ENCODE measurements at regions not wholly inside any gene's neighbourhood (a gene's known extent, or its start where the extent isn't known, plus 50 kb on each side); places are given as distances from the start of the nearest gene placed in this dataset.

DNA sequence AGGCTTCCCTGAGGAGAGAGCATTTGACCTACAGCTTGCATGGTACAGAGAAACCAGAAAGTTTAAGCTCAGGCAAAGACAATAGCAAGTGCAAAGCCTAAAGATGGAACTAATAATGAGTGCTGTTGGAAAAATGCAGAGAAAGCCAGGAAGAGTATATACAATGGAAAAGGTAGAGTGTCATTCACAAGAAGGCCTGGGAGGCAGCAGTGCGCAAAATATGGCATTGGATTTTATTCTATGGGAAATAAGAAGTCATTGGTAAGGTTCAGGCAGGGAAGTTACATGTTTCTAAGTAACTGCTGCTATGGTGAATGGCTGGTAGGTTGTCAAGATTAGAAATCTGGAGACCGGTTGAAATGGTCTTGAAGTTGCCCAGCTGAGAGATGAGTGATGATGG, 2167.3 kb upstream of the CELF4 start:
- Histone ChIP-seq H3K27me3 (ENCODE audit: control insufficient read depth in 4 of 4, insufficient read depth in 4 of 4, low read length in 3 of 4) (no peaks in the 10 kb centered on the region), H3K36me3 (ENCODE audit: control insufficient read depth in 4 of 4, insufficient read depth in 3 of 4, low read depth in 1 of 4, low read length in 3 of 4) (no peaks in the 10 kb centered on the region), H3K27ac (ENCODE audit: low read depth in 1 of 2, low read length in 2 of 2) (no peak overlapping the region), H3K9me3 (ENCODE audit: control insufficient read depth in 4 of 4, low read length in 3 of 4) (no peaks in the 10 kb centered on the region), H3K4me1 (ENCODE audit: control insufficient read depth in 4 of 4, insufficient read depth in 4 of 4, low read length in 3 of 4) (no peaks in the 10 kb centered on the region), H3K9ac (ENCODE audit: low read depth in 1 of 2, low read length in 2 of 2) (no peak overlapping the region), H3K4me3 (ENCODE audit: low read depth in 1 of 3, low read length in 3 of 3) (no peak overlapping the region)
- 93% methylated on average over 2 of the region's 2 CpGs for WGBS
- no peak for TF ChIP-seq RAD21 (IDR thresholded peaks at IDR 0.05)
- no peak for TF ChIP-seq YY1 (IDR thresholded peaks at IDR 0.05)
- TF ChIP-seq, protein P1, sequence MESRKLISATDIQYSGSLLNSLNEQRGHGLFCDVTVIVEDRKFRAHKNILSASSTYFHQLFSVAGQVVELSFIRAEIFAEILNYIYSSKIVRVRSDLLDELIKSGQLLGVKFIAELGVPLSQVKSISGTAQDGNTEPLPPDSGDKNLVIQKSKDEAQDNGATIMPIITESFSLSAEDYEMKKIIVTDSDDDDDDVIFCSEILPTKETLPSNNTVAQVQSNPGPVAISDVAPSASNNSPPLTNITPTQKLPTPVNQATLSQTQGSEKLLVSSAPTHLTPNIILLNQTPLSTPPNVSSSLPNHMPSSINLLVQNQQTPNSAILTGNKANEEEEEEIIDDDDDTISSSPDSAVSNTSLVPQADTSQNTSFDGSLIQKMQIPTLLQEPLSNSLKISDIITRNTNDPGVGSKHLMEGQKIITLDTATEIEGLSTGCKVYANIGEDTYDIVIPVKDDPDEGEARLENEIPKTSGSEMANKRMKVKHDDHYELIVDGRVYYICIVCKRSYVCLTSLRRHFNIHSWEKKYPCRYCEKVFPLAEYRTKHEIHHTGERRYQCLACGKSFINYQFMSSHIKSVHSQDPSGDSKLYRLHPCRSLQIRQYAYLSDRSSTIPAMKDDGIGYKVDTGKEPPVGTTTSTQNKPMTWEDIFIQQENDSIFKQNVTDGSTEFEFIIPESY (IDR thresholded peaks at IDR 0.05) = no peak
- no peak for TF ChIP-seq RXRA (IDR thresholded peaks at IDR 0.05)
- DNase-seq (ENCODE audit: low spot score) = no peak

GRCh38 chr18:39730606-39731005, 2165.0 kb upstream of the CELF4 start:
- no peak for DNase-seq (ENCODE audit: low spot score)
- no peaks in the 10 kb centered on the region for H3K4me1 ChIP-seq (ENCODE audit: control insufficient read depth in 4 of 4, insufficient read depth in 4 of 4, low read length in 3 of 4)
- H3K27me3 ChIP-seq (ENCODE audit: control insufficient read depth in 4 of 4, insufficient read depth in 4 of 4, low read length in 3 of 4) = no peaks in the 10 kb centered on the region
- no peak overlapping the region for H3K27ac ChIP-seq (ENCODE audit: low read depth in 1 of 2, low read length in 2 of 2)
- no peaks in the 10 kb centered on the region for H3K9me3 ChIP-seq (ENCODE audit: control insufficient read depth in 4 of 4, low read length in 3 of 4)
- H3K4me3 ChIP-seq (ENCODE audit: low read depth in 1 of 3, low read length in 3 of 3) = no peak overlapping the region
- H3K9ac ChIP-seq (ENCODE audit: low read depth in 1 of 2, low read length in 2 of 2) = no peak overlapping the region
- no peaks in the 10 kb centered on the region for H3K36me3 ChIP-seq (ENCODE audit: control insufficient read depth in 4 of 4, insufficient read depth in 3 of 4, low read depth in 1 of 4, low read length in 3 of 4)
- TF ChIP-seq SP1 (IDR thresholded peaks at IDR 0.05) (no peak), JUND (IDR thresholded peaks at IDR 0.05) (no peak), RXRA (IDR thresholded peaks at IDR 0.05) (no peak), GABPA (IDR thresholded peaks at IDR 0.05 in 1 of 2, conservative IDR thresholded peaks at IDR 0.05 in 1 of 2) (no peak), HNF4G (IDR thresholded peaks at IDR 0.05) (no peak), FOXA1 (IDR thresholded peaks at IDR 0.05) (no peak), YY1 (IDR thresholded peaks at IDR 0.05) (no peak), FOXA2 (IDR thresholded peaks at IDR 0.05) (no peak), HNF4A (conservative IDR thresholded peaks at IDR 0.05) (no peak), TAF1 (conservative IDR thresholded peaks at IDR 0.05) (no peak), NR2F2 (IDR thresholded peaks at IDR 0.05) (no peak)
- TF ChIP-seq, protein P2, sequence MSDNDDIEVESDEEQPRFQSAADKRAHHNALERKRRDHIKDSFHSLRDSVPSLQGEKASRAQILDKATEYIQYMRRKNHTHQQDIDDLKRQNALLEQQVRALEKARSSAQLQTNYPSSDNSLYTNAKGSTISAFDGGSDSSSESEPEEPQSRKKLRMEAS (IDR thresholded peaks at IDR 0.05) = no peak
- TF ChIP-seq, protein P3, sequence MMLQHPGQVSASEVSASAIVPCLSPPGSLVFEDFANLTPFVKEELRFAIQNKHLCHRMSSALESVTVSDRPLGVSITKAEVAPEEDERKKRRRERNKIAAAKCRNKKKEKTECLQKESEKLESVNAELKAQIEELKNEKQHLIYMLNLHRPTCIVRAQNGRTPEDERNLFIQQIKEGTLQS (IDR thresholded peaks at IDR 0.05) = no peak
- TF ChIP-seq, protein P4, sequence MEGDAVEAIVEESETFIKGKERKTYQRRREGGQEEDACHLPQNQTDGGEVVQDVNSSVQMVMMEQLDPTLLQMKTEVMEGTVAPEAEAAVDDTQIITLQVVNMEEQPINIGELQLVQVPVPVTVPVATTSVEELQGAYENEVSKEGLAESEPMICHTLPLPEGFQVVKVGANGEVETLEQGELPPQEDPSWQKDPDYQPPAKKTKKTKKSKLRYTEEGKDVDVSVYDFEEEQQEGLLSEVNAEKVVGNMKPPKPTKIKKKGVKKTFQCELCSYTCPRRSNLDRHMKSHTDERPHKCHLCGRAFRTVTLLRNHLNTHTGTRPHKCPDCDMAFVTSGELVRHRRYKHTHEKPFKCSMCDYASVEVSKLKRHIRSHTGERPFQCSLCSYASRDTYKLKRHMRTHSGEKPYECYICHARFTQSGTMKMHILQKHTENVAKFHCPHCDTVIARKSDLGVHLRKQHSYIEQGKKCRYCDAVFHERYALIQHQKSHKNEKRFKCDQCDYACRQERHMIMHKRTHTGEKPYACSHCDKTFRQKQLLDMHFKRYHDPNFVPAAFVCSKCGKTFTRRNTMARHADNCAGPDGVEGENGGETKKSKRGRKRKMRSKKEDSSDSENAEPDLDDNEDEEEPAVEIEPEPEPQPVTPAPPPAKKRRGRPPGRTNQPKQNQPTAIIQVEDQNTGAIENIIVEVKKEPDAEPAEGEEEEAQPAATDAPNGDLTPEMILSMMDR (IDR thresholded peaks at IDR 0.05; ENCODE audit: low read depth, low read length, missing input control) = no peak
- TF ChIP-seq, protein P5, sequence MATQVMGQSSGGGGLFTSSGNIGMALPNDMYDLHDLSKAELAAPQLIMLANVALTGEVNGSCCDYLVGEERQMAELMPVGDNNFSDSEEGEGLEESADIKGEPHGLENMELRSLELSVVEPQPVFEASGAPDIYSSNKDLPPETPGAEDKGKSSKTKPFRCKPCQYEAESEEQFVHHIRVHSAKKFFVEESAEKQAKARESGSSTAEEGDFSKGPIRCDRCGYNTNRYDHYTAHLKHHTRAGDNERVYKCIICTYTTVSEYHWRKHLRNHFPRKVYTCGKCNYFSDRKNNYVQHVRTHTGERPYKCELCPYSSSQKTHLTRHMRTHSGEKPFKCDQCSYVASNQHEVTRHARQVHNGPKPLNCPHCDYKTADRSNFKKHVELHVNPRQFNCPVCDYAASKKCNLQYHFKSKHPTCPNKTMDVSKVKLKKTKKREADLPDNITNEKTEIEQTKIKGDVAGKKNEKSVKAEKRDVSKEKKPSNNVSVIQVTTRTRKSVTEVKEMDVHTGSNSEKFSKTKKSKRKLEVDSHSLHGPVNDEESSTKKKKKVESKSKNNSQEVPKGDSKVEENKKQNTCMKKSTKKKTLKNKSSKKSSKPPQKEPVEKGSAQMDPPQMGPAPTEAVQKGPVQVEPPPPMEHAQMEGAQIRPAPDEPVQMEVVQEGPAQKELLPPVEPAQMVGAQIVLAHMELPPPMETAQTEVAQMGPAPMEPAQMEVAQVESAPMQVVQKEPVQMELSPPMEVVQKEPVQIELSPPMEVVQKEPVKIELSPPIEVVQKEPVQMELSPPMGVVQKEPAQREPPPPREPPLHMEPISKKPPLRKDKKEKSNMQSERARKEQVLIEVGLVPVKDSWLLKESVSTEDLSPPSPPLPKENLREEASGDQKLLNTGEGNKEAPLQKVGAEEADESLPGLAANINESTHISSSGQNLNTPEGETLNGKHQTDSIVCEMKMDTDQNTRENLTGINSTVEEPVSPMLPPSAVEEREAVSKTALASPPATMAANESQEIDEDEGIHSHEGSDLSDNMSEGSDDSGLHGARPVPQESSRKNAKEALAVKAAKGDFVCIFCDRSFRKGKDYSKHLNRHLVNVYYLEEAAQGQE (IDR thresholded peaks at IDR 0.05) = no peak

Data from liver (tissue), 8 donors.